OCI-LY3 (cell line): ENCODE measurements at regions not wholly inside any gene's neighbourhood (a gene's known extent, or its start where the extent isn't known, plus 50 kb on each side); places are given as distances from the start of the nearest gene placed in this dataset.

Source experiments
- CTCF ChIP-seq: fragments of 200-600, 300-600 bp; sonication (generic); IDR thresholded peaks from 2 replicates; pipeline ENCODE4 v1.5.1; 2014; ENCODE audit warnings: antibody characterized with exemption, low read length, low read depth
- EZH2phosphoT487 ChIP-seq: fragments of 200-600 bp; shearing (Covaris generic); IDR thresholded peaks from 2 replicates; pipeline ENCODE4 v1.6.1; 2018; ENCODE audit warnings: antibody characterized with exemption, mixed run types, low read depth

GRCh38 chr17:71398800-71399219 is 722.0 kb upstream of the SOX9 start:
- no peak for TF ChIP-seq CTCF
- TF ChIP-seq EZH2phosphoT487, result no peak
